ENCODE measurements at regions not wholly inside any gene's neighbourhood (a gene's known extent, or its start where the extent isn't known, plus 50 kb on each side); places are given as distances from the start of the nearest gene placed in this dataset.

- TF ChIP-seq CTCF (IDR thresholded peaks at IDR 0.05; ENCODE audit: low read depth, low read length, poor library complexity, severe bottlenecking), result no peak
- TF ChIP-seq EZH2phosphoT487 (IDR thresholded peaks at IDR 0.05; ENCODE audit: borderline replicate concordance, low read length), result no peak
Observed at GRCh38 chr7:17444673-17445072, 146.2 kb downstream of the AHR start.

Measured in DOHH2 (cell line).